A549 (cell line): ENCODE measurements at regions not wholly inside any gene's neighbourhood (a gene's known extent, or its start where the extent isn't known, plus 50 kb on each side); places are given as distances from the start of the nearest gene placed in this dataset.

Source experiments
- ATAC-seq, 2 experiments: fragments of 200-7000 bp in 1 of 2; fragments of >200 bp in 1 of 2; cut with Nextera tagmentation in 1 of 2; cut with Tn5 transposase in 1 of 2; 3 replicates each; pipeline versions ENCODE4 v1.8.0 to v1.9.1; 2018 to 2020; ENCODE audit warnings: mild to moderate bottlenecking in 1 of 2, moderate library complexity in 1 of 2
- CTCF ChIA-PET: fragments of 300-600 bp; sonication (Branson Sonifier 250); formaldehyde crosslinking; extraction: SDS; loops from one replicate; lab custom pipeline; 2021; ENCODE audit warnings: antibody characterized with exemption, inconsistent platforms; lab: Yijun Ruan, JAX
- POLR2A ChIA-PET: fragments of 350-600 bp; formaldehyde crosslinking; extraction: SDS; loops from one replicate; lab custom pipeline; 2021; ENCODE audit warnings: antibody characterized with exemption, inconsistent platforms; lab: Yijun Ruan, JAX
- DNase-seq, 2 experiments: peaks; one replicate each; pipeline versions ENCODE4 v3.0.0 to v3.0.0-alpha.2; 2011 to 2016; ENCODE audit warnings: low read depth in 1 of 2, low spot score in 1 of 2
- FAIRE-seq: peaks from 2 replicates; lab custom pipeline; 2011; peaks lifted over from hg19 to GRCh38; lab: Jason Lieb, UNC
- H3K27ac ChIP-seq, 2 experiments: fragments of >200 bp; sonication (Bioruptor Twin); formaldehyde crosslinking; 3 replicates each; pipeline ENCODE4 v1.5.1; 2016 to 2017
- H3K4me1 ChIP-seq: fragments of >200 bp; sonication (Bioruptor Twin); formaldehyde crosslinking; 3 replicates; pipeline ENCODE4 v1.6.1; 2016
- H3K4me2 ChIP-seq: fragments of >200 bp; sonication (Bioruptor Twin); formaldehyde crosslinking; 3 replicates; pipeline ENCODE4 v1.6.1; 2016
- H3K4me3 ChIP-seq: fragments of >200 bp; sonication (Bioruptor Twin); formaldehyde crosslinking; 3 replicates; pipeline ENCODE4 v1.5.1; 2016
- H3K9me3 ChIP-seq: fragments of >200 bp; sonication (Bioruptor Twin); formaldehyde crosslinking; 3 replicates; pipeline ENCODE4 v1.6.1; 2016
- CBX8 ChIP-seq: fragments of 200-600 bp; sonication (generic); IDR thresholded peaks from 2 replicates; pipeline ENCODE4 v1.6.1; 2016
- CEBPB ChIP-seq, 2 experiments: fragments of >200 bp in 1 of 2; sonication (Bioruptor Twin) in 1 of 2; formaldehyde crosslinking in 1 of 2; IDR thresholded peaks; 2 replicates each; pipeline ENCODE4 v1.6.1; 2012 to 2016
- E2F6 ChIP-seq: IDR thresholded peaks from 2 replicates; pipeline ENCODE4 v1.6.1; 2012; ENCODE audit warnings: low read depth, borderline replicate concordance
- EHF ChIP-seq: fragments of 250-450 bp; sonication (Bioruptor Pico); IDR thresholded peaks from 2 replicates; pipeline ENCODE4 v1.5.0; 2020; ENCODE audit warnings: mild to moderate bottlenecking
- EHMT2 ChIP-seq: fragments of 200-600 bp; sonication (generic); IDR thresholded peaks from 2 replicates; pipeline ENCODE4 v1.6.1; 2016; ENCODE audit warnings: antibody characterized with exemption, low read depth, mild to moderate bottlenecking, moderate library complexity
- ELK1 ChIP-seq: fragments of 150-350 bp; IDR thresholded peaks from 2 replicates; pipeline ENCODE4 v1.6.1; 2014; ENCODE audit warnings: low read depth, mild to moderate bottlenecking, low read length
- EP300 ChIP-seq, 2 experiments: fragments of >200 bp; sonication (Bioruptor Twin); formaldehyde crosslinking; IDR thresholded peaks; 2 replicates in 1 of 2; 3 replicates in 1 of 2; pipeline ENCODE4 v1.6.1; 2016 to 2017
- FOSB ChIP-seq: fragments of 250-450 bp; sonication (Bioruptor Pico); IDR thresholded peaks from 2 replicates; pipeline ENCODE4 v1.5.0; 2020; ENCODE audit warnings: mild to moderate bottlenecking, moderate library complexity
- FOXS1 ChIP-seq: fragments of 250-450 bp; sonication (Bioruptor Pico); IDR thresholded peaks from 2 replicates; pipeline ENCODE4 v1.5.0; 2020; ENCODE audit warnings: mild to moderate bottlenecking, moderate library complexity
- GATA3 ChIP-seq: IDR thresholded peaks from 2 replicates; pipeline ENCODE4 v1.6.1; 2012; ENCODE audit warnings: borderline replicate concordance
- HOXA7 ChIP-seq: fragments of 250-450 bp; sonication (Bioruptor Pico); IDR thresholded peaks from 2 replicates; pipeline ENCODE4 v1.5.0; 2020; ENCODE audit warnings: mild to moderate bottlenecking, moderate library complexity
- HOXB5 ChIP-seq: fragments of 250-450 bp; sonication (Bioruptor Pico); IDR thresholded peaks from 2 replicates; pipeline ENCODE4 v1.5.0; 2020; ENCODE audit warnings: mild to moderate bottlenecking, moderate library complexity
- JUNB ChIP-seq: fragments of >200 bp; sonication (Bioruptor Twin); formaldehyde crosslinking; IDR thresholded peaks from 2 replicates; pipeline ENCODE4 v1.6.1; 2016
- KDM1A ChIP-seq: fragments of 200-600 bp; sonication (generic); IDR thresholded peaks from 2 replicates; pipeline ENCODE4 v1.6.1; 2016; ENCODE audit warnings: low read depth, mild to moderate bottlenecking
- MAFK ChIP-seq: fragments of 450-650 bp; IDR thresholded peaks from 2 replicates; pipeline ENCODE4 v1.6.1; 2014; ENCODE audit not compliant: partially characterized antibody
- MYC ChIP-seq: IDR thresholded peaks from 2 replicates; pipeline ENCODE4 v1.6.1; 2012; ENCODE audit warnings: mild to moderate bottlenecking, inconsistent platforms, low read length, improper control_type of control experiment, borderline replicate concordance
- NPAS2 ChIP-seq: fragments of 250-450 bp; sonication (Bioruptor Pico); IDR thresholded peaks from 2 replicates; pipeline ENCODE4 v1.8.0; 2022; ENCODE audit warnings: mild to moderate bottlenecking, moderate library complexity, borderline replicate concordance
- NR3C1 ChIP-seq: fragments of >200 bp; sonication (Bioruptor Twin); formaldehyde crosslinking; IDR thresholded peaks from 3 replicates; pipeline ENCODE4 v1.6.1; 2017
- POLR2AphosphoS2 ChIP-seq: conservative IDR thresholded peaks from 2 replicates; pipeline ENCODE4 v1.6.1; 2012; ENCODE audit warnings: low read length, improper control_type of control experiment, inconsistent platforms
- REST ChIP-seq: fragments of 200-600 bp; sonication (generic); IDR thresholded peaks from 2 replicates; pipeline ENCODE4 v1.6.1; 2016; ENCODE audit warnings: antibody characterized with exemption, mild to moderate bottlenecking, moderate library complexity
- RFX5 ChIP-seq: fragments of 450-650 bp; IDR thresholded peaks from 2 replicates; pipeline ENCODE4 v1.7.1; 2014; ENCODE audit warnings: antibody characterized with exemption, mild to moderate bottlenecking, moderate library complexity
- RNF2 ChIP-seq: fragments of 200-600 bp; sonication (generic); IDR thresholded peaks from 2 replicates; pipeline ENCODE4 v1.6.1; 2016; ENCODE audit warnings: low read depth, mild to moderate bottlenecking, antibody characterized with exemption, moderate library complexity, borderline replicate concordance
- SMC3 ChIP-seq: fragments of >200 bp; sonication (Bioruptor Twin); formaldehyde crosslinking; IDR thresholded peaks from 3 replicates; pipeline ENCODE4 v1.6.1; 2018; ENCODE audit warnings: inconsistent platforms
- ZFP36 ChIP-seq: fragments of 450-650 bp; IDR thresholded peaks from 2 replicates; pipeline ENCODE4 v1.6.1; 2014; ENCODE audit warnings: borderline replicate concordance; ENCODE audit not compliant: partially characterized antibody
- ZNF302 ChIP-seq: fragments of 250-450 bp; sonication (Bioruptor Pico); IDR thresholded peaks from 2 replicates; pipeline ENCODE4 v1.9.0; 2021; ENCODE audit warnings: inconsistent platforms, mild to moderate bottlenecking, moderate library complexity
- WGBS: methylation state at CpG from one replicate; pipeline ENCODE4 v1.1.6; 2017; ENCODE audit errors: missing lambda C conversion rate; 5-methylcytosine and 5-hydroxymethylcytosine counted together

GRCh38 chr21:15250384-15250783 is 185.6 kb upstream of the NRIP1 start (continued):
- TF ChIP-seq NPAS2 (CRISPR knock-in tag), result no peak
- peak; percentile 45; the same call in 1 of the 2 replicates for TF ChIP-seq GATA3
- no peak for TF ChIP-seq MAFK
- TF ChIP-seq SMC3, result no peak
- no peak for TF ChIP-seq ZNF302
- TF ChIP-seq FOSB (CRISPR knock-in tag), result no peak
- TF ChIP-seq HOXB5 (CRISPR knock-in tag), result no peak

- no peak overlapping the region for H3K4me2 ChIP-seq
- peak overlapping the region in 1 of 2 experiments; percentile 16; a peak in 1 of 6 replicates for H3K27ac ChIP-seq
- POLR2A ChIA-PET, result no interaction called here
- no peak overlapping the region for H3K4me3 ChIP-seq
- CTCF ChIA-PET, result no interaction called here
- FAIRE-seq (no peak), DNase-seq (no peak), ATAC-seq (no peak)
- H3K9me3 ChIP-seq, result no peaks in the 10 kb centered on the region
- TF ChIP-seq GATA3, result no peak
- no peak for TF ChIP-seq NR3C1
- no peak for TF ChIP-seq EHMT2
- no peak for TF ChIP-seq POLR2AphosphoS2
- WGBS, result 69% methylated on average over 3 of the region's 3 CpGs
- peaks cover 15% of the 10 kb centered on the region for H3K4me1 ChIP-seq
Measured at GRCh38 chr21:15252431-15252830, 187.6 kb upstream of the NRIP1 start.

GRCh38 chr21:15254111-15254510 is 189.3 kb upstream of the NRIP1 start:
- WGBS, result 93% methylated on average over 4 of the region's 4 CpGs
- no peak for ATAC-seq
- no peak for DNase-seq
- Histone ChIP-seq H3K9me3 (no peaks in the 10 kb centered on the region), H3K4me3 (no peak overlapping the region), H3K27ac (0 out of 6 replicates have a peak overlapping the region, but pooled peaks of 1 of the 2 experiments have one; percentile 31), H3K4me2 (no peak overlapping the region), H3K4me1 (peaks cover 15% of the 10 kb centered on the region)
- CTCF ChIA-PET, result interaction anchor here (1.0 kb wide), 1 partner anchor 190 kb away, joined by 4 read pairs; no protein-coding TSS in a partner anchor
- no peak for FAIRE-seq
- no peak for TF ChIP-seq CEBPB (IDR thresholded peaks at IDR 0.05)
- TF ChIP-seq REST, result no peak
- TF ChIP-seq MAFK, result no peak
- TF ChIP-seq JUNB, result no peak
- TF ChIP-seq ZFP36, result no peak
- TF ChIP-seq CBX8, result no peak
- POLR2A ChIA-PET, result no interaction called here

- POLR2A ChIA-PET, result no interaction called here
- DNase-seq, result no peak
- 87% methylated on average over 7 of the region's 7 CpGs for WGBS
Measured at GRCh38 chr21:15255261-15255660, 190.5 kb upstream of the NRIP1 start.

More at GRCh38 chr21:15255261-15255660, 190.5 kb upstream of the NRIP1 start:
- FAIRE-seq, result no peak
- H3K9me3 ChIP-seq, result no peaks in the 10 kb centered on the region
- no peak for ATAC-seq
- no peak overlapping the region for H3K27ac ChIP-seq
- H3K4me1 ChIP-seq, result peaks cover 8% of the 10 kb centered on the region
- H3K4me3 ChIP-seq, result no peak overlapping the region
- TF ChIP-seq MYC (no peak), E2F6 (no peak), EHF (CRISPR knock-in tag) (no peak), JUNB (no peak), EP300 (IDR thresholded peaks at IDR 0.05) (no peak), CEBPB (IDR thresholded peaks at IDR 0.05) (no peak), SMC3 (no peak), POLR2AphosphoS2 (no peak), RFX5 (no peak), RNF2 (no peak), ZNF302 (no peak), FOXS1 (CRISPR knock-in tag) (no peak), ELK1 (no peak), HOXA7 (CRISPR knock-in tag) (no peak), ZFP36 (no peak), KDM1A (no peak)
- TF ChIP-seq, all 56 proteins: peak for 0
- no peak overlapping the region for H3K4me2 ChIP-seq
- CTCF ChIA-PET, result interaction anchor here (1.0 kb wide), 1 partner anchor 189 kb away, joined by 4 read pairs; no protein-coding TSS in a partner anchor
